ENCODE measurements at regions not wholly inside any gene's neighbourhood (a gene's known extent, or its start where the extent isn't known, plus 50 kb on each side); places are given as distances from the start of the nearest gene placed in this dataset.

DNA sequence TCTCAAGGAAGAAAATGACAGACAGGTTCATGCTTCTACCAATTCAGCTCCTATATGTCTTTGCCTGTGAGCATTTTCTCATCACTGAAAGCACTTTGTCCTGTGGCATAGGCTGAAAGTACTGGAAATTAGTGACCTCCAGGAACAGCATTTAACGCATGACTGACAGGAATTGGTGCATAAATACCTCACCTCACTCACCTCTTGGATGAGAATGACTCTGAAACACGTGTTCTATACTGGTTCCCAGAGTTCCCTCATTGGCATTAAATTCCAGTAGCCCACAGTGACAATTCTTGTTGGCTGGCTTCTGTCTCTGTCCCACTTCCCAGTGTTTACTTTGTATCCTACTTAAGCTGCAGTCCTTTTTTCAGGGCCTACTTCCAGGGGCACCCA is 83.4 kb upstream of the MAPRE2 start:
- TF ChIP-seq EZH2 (IDR thresholded peaks at IDR 0.05) (no peak), POLR2AphosphoS5 (IDR thresholded peaks at IDR 0.05; ENCODE audit: borderline replicate concordance, low read depth, low read length) (no peak)

Measured in SK-N-MC (cell line).